ENCODE measurements at regions not wholly inside any gene's neighbourhood (a gene's known extent, or its start where the extent isn't known, plus 50 kb on each side); places are given as distances from the start of the nearest gene placed in this dataset.
"Not testable (repeated sequence)": the region's sequence is repeated elsewhere in the genome, so short reads cannot be mapped to it uniquely, and the experiment has no call there.

DNA sequence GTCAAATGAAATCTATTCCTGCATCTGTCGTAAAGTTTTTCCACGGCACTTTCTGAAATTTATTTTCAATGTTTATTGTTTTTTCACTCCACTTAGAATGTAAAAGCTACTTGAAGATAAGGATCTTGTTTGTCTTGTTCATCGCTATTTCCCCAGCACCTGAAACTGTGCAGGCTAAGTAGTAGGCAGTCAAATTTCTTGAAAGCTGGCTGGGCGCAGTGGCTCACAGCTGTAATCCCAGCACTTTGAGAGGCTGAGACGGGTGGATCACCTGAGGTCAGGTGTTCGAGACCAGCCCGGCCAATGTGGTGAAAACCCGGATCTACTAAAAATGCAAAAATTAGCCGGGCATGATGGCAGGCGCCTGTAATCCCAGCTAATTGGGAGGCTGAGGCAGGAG is 111.0 kb downstream of the POTEC start:
- intact Hi-C loops (cut with DNase I); H3K4me1 ChIP-seq: not testable (repeated sequence)
- 88 to 94% (median 91%) methylated on average over 9 to 10 of the region's 10 CpGs for WGBS, 4 donors

DNA sequence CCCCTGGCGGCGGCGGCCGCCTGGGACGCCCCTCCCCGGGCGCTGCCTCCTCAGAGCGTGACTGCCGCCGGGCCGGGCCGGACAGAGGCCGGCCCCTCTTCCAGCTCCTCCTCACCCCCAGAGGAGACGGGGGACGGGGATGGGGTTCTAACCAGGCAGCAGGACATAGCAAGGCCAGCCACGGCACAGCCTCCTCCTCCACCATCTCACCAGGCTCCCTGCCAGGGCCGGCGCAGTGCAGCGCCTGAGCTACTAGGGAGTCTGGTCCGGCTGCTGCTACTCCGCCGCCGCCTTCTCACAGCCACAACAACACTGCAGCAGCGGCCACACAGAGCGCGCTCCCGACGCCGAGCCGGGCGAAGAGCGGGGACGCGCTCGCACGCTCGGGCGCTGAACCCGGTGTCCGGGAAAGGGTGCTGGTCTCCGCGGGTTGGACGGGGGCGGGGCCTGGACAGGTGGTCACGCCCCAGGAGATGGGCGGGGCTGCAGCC is 112.3 kb downstream of the POTEC start:
- H3K27me3 ChIP-seq; H3K9me3 ChIP-seq; ATAC-seq; H3K36me3 ChIP-seq; intact Hi-C loops (cut with DNase I); H3K4me1 ChIP-seq: not testable (repeated sequence)
- DNase-seq = peak; percentile 30 to 85 (median 74)
- TF ChIP-seq, protein P1, sequence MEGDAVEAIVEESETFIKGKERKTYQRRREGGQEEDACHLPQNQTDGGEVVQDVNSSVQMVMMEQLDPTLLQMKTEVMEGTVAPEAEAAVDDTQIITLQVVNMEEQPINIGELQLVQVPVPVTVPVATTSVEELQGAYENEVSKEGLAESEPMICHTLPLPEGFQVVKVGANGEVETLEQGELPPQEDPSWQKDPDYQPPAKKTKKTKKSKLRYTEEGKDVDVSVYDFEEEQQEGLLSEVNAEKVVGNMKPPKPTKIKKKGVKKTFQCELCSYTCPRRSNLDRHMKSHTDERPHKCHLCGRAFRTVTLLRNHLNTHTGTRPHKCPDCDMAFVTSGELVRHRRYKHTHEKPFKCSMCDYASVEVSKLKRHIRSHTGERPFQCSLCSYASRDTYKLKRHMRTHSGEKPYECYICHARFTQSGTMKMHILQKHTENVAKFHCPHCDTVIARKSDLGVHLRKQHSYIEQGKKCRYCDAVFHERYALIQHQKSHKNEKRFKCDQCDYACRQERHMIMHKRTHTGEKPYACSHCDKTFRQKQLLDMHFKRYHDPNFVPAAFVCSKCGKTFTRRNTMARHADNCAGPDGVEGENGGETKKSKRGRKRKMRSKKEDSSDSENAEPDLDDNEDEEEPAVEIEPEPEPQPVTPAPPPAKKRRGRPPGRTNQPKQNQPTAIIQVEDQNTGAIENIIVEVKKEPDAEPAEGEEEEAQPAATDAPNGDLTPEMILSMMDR (IDR thresholded peaks at IDR 0.05) = peak in 4 of 12 donors; percentile 8 to 15 (median 13)
- peak overlapping the region in 3 of 12 donors; percentile 42 to 65 (median 51) for H3K27ac ChIP-seq
- 1 to 6% (median 2%) methylated on average over 20 to 46 of the region's 46 CpGs for WGBS, 4 donors
- H3K4me3 ChIP-seq = peak overlapping the region; percentile 21 to 64 (median 50)

More for the DNA sequence above, 111.0 kb downstream of the POTEC start:
- H3K27me3 ChIP-seq, H3K9me3 ChIP-seq, DNase-seq, H3K27ac ChIP-seq, ATAC-seq, H3K36me3 ChIP-seq, H3K4me3 ChIP-seq: not testable (repeated sequence)

DNA sequence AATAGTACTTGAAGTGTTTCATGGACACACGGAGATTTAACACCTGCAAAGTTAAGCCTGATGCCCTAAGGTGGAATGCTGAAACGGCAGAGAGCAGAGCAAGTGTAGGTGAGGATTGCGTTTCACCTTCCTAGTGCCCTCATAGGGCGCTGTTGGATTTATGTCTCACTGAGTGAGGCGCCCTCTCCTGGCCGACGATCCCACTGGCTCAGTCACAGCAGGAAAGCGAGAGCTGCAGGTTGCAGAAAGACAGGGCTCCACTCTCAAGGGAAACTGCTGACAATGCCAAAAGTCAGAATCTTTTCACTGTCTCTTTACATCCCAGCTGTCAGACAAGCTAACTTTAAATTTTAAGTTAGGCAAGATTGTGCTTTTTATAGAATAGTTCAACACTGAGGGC is 127.6 kb downstream of the POTEC start:
- TF ChIP-seq, protein P1 (IDR thresholded peaks at IDR 0.05) = peak; percentile 17 to 53 (median 38)
- H3K4me1 ChIP-seq; H3K27me3 ChIP-seq; DNase-seq; intact Hi-C loops (cut with DNase I); H3K36me3 ChIP-seq; H3K27ac ChIP-seq; ATAC-seq; H3K9me3 ChIP-seq: not testable (repeated sequence)
- WGBS, 4 donors = 0 to 16% (median 3%) methylated on average over 4 to 8 of the region's 8 CpGs
- peak overlapping the region in 1 of 12 donors; percentile 23 for H3K4me3 ChIP-seq

- WGBS, 4 donors = 20 to 43% (median 34%) methylated on average over 5 to 6 of the region's 6 CpGs
- H3K4me1 ChIP-seq; H3K27ac ChIP-seq; intact Hi-C loops (cut with DNase I); H3K36me3 ChIP-seq; ATAC-seq; H3K9me3 ChIP-seq; H3K27me3 ChIP-seq; DNase-seq: not testable (repeated sequence)
- H3K4me3 ChIP-seq = peak overlapping the region in 1 of 12 donors; percentile 23
Measured at GRCh38 chr18:14415399-14415798, 128.0 kb downstream of the POTEC start.

- H3K36me3 ChIP-seq, H3K4me3 ChIP-seq, H3K4me1 ChIP-seq, H3K9me3 ChIP-seq, H3K27ac ChIP-seq, DNase-seq, ATAC-seq, H3K27me3 ChIP-seq: not testable (repeated sequence)
- TF ChIP-seq, protein P1 (IDR thresholded peaks at IDR 0.05) = peak in 8 of 12 donors; percentile 16 to 50 (median 36)
- 29 to 46% (median 41%) methylated on average over 3 of the region's 3 CpGs for WGBS, 4 donors
- intact Hi-C loops (cut with DNase I) = loop anchor here in 5 of 10 donors (5.0 to 10.0 kb wide), 4 partner anchors 221 to 573 kb away; partner anchors contain the start of gene MC5R (in 4 of the 5)
Measured at GRCh38 chr18:14395533-14395932, 147.9 kb downstream of the POTEC start.

GRCh38 chr18:14393563-14394103 is 149.8 kb downstream of the POTEC start:
- H3K4me1 ChIP-seq, H3K27ac ChIP-seq, H3K27me3 ChIP-seq, ATAC-seq, DNase-seq, H3K4me3 ChIP-seq, H3K36me3 ChIP-seq, H3K9me3 ChIP-seq: not testable (repeated sequence)
- intact Hi-C loops (cut with DNase I) = loop anchor here in 4 of 10 donors (10.0 kb wide), 3 partner anchors 219 to 569 kb away; partner anchors contain the start of gene MC5R (in 2 of the 4)
- 94 to 97% (median 94%) methylated on average over 26 to 50 of the region's 50 CpGs for WGBS, 4 donors

DNA sequence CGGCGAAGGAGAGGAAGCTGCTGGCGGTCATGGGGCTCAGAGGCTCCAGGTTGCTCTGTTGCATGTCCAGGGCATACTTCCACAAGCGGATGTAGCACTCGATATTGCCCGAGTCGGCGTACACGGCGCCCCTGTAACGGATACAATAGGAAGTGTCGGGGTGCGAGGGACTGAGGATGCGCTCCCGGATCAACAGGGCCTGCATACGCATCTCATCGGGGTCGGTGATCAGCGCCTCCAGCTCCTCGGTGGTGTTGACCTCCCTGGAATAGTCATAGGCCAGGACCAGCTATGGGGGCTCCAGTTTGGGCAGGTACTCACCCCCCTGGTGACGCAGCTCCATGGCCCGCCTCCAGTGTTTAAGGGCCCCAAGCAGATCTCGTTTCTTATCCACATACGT is 150.8 kb downstream of the POTEC start:
- H3K4me1 ChIP-seq, H3K27me3 ChIP-seq, H3K36me3 ChIP-seq, DNase-seq, H3K4me3 ChIP-seq, ATAC-seq, H3K9me3 ChIP-seq, H3K27ac ChIP-seq: not testable (repeated sequence)
- intact Hi-C loops (cut with DNase I) = loop anchor here in 4 of 10 donors (10.0 kb wide), 3 partner anchors 218 to 568 kb away; partner anchors contain the start of gene MC5R (in 2 of the 4)
- WGBS, 4 donors = 94 to 96% (median 95%) methylated on average over 23 to 24 of the region's 24 CpGs; no CpG with 5 or more reads in 1 of the 4 donors

DNA sequence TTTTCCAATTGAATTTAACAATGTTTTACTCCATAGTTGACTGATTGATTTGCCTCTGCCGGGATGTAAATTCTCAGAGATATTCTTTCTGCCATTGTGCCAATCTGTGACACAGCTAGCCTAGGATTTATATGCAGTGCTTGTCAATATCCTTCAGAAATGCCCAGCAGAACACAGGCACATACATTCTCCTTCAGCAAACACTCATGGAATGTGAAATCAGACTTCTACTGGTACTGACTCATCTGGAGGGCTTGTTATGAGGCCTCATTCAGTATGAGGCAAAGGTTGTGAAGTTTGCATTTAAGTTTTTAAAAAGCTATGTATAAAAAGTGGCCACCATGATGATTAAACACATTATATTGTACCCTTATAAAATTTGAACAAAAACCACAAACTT is 158.4 kb downstream of the POTEC start:
- WGBS, 4 donors = 60 to 94% (median 89%) methylated on average over 1 of the region's 1 CpG
- ATAC-seq = not testable (repeated sequence)

More for the DNA sequence above, 158.4 kb downstream of the POTEC start:
- H3K9me3 ChIP-seq; H3K4me3 ChIP-seq; intact Hi-C loops (cut with DNase I); H3K36me3 ChIP-seq; H3K27ac ChIP-seq; H3K4me1 ChIP-seq; DNase-seq; H3K27me3 ChIP-seq: not testable (repeated sequence)
